Panc1 (cell line): ENCODE measurements at regions not wholly inside any gene's neighbourhood (a gene's known extent, or its start where the extent isn't known, plus 50 kb on each side); places are given as distances from the start of the nearest gene placed in this dataset.

Source experiments
- ATAC-seq: fragments of 200-7000 bp; cut with Tn5 transposase; 2 replicates; pipeline ENCODE4 v1.9.1; 2020; ENCODE audit warnings: mild to moderate bottlenecking, moderate library complexity
- BruUV-seq: library from RNA; stranded (reverse); fragments of 400-500 nt; replicated peaks from 2 replicates; lab custom pipeline; 2021; lab: Mats Ljungman, UMichigan
- CTCF ChIA-PET: fragments of 300-600 bp; sonication (Branson Sonifier 250); formaldehyde crosslinking; loops from one replicate; lab custom pipeline; 2022; ENCODE audit warnings: antibody characterized with exemption; lab: Charles Lee
- POLR2A ChIA-PET: fragments of 300-600 bp; sonication (Branson Sonifier 250); formaldehyde crosslinking; loops from one replicate; lab custom pipeline; 2022; ENCODE audit warnings: antibody characterized with exemption; lab: Charles Lee
- DNase-seq: peaks from one replicate; pipeline ENCODE4 v3.0.0-alpha.2; 2010; ENCODE audit warnings: low read depth, low spot score
- H3K27ac ChIP-seq: 2 replicates; pipeline ENCODE4 v1.5.1; 2011; ENCODE audit warnings: mild to moderate bottlenecking, low read length, inconsistent platforms
- H3K27me3 ChIP-seq: fragments of 200-500 bp; sonication (Bioruptor generic); 2 replicates; pipeline ENCODE4 v1.6.0; 2014; ENCODE audit warnings: low read length, inconsistent platforms; ENCODE audit not compliant: control insufficient read depth, insufficient read depth
- H3K36me3 ChIP-seq: fragments of 200-500 bp; sonication (Bioruptor generic); 2 replicates; pipeline ENCODE4 v1.5.1; 2014; ENCODE audit warnings: inconsistent platforms, mild to moderate bottlenecking, low read length, moderate library complexity; ENCODE audit not compliant: control insufficient read depth, insufficient read depth
- H3K4me1 ChIP-seq: 2 replicates; pipeline ENCODE4 v1.5.1; 2011; ENCODE audit warnings: inconsistent platforms, mild to moderate bottlenecking, low read length, moderate library complexity; ENCODE audit not compliant: control insufficient read depth, insufficient read depth
- H3K4me3 ChIP-seq, 2 experiments: 2 replicates each; pipeline ENCODE4 v1.5.1; 2011 to 2012; ENCODE audit warnings: low read depth in 2 of 2, low read length in 2 of 2, mild to moderate bottlenecking in 2 of 2, inconsistent platforms in 1 of 2, moderate library complexity in 1 of 2
- H3K9me3 ChIP-seq: fragments of 200-500 bp; sonication (Bioruptor generic); 2 replicates; pipeline ENCODE4 v1.5.1; 2014; ENCODE audit warnings: low read depth, mild to moderate bottlenecking, inconsistent platforms, low read length, moderate library complexity; ENCODE audit not compliant: control insufficient read depth, insufficient read depth
- CTCF ChIP-seq: fragments of 450-650 bp; IDR thresholded peaks from 2 replicates; pipeline ENCODE4 v1.5.1; 2017; ENCODE audit warnings: mild to moderate bottlenecking
- POLR2AphosphoS5 ChIP-seq: IDR thresholded peaks from 2 replicates; pipeline ENCODE4 v1.6.1; 2012; ENCODE audit warnings: mild to moderate bottlenecking, low read depth, low read length, moderate library complexity
- REST ChIP-seq, 2 experiments: IDR thresholded peaks; 2 replicates each; pipeline ENCODE4 v1.6.1; 2011 to 2012; ENCODE audit warnings: low read depth in 2 of 2, control low read depth in 1 of 2, low read length in 1 of 2, mild to moderate bottlenecking in 1 of 2, moderate library complexity in 1 of 2; ENCODE audit not compliant: insufficient read depth in 1 of 2
- SIN3A ChIP-seq: IDR thresholded peaks from 2 replicates; pipeline ENCODE4 v1.6.1; 2012; ENCODE audit warnings: low read depth, mild to moderate bottlenecking, low read length, moderate library complexity, borderline replicate concordance; ENCODE audit not compliant: insufficient read depth
- TCF7L2 ChIP-seq: IDR thresholded peaks from 2 replicates; pipeline ENCODE4 v1.6.1; 2011; ENCODE audit warnings: mild to moderate bottlenecking, low read depth, low read length, inconsistent platforms
- in situ Hi-C: cut with HindIII; loops from 2 replicates; pipeline ENCODE4 v1.10.0; 2016; ENCODE audit warnings: low sequenced_read_pairs, low pct_unique_long_range_greater_than_20kb
- intact Hi-C: fragments of 100-400 bp; cut with micrococcal nuclease; formaldehyde crosslinking; loops from one replicate; pipeline ENCODE4 v1.10.0; 2022; ENCODE audit not compliant: unreplicated experiment

GRCh38 chrX:4004822-4005221 lies 291.4 kb upstream of the PRKX start:
- BruUV-seq = no TSS peak
- intact Hi-C loops (no loop called here), in situ Hi-C loops (no loop called here)
- Histone ChIP-seq H3K4me1 (no peaks in the 10 kb centered on the region), H3K9me3 (no peaks in the 10 kb centered on the region), H3K36me3 (no peaks in the 10 kb centered on the region), H3K27me3 (no peaks in the 10 kb centered on the region), H3K27ac (no peak overlapping the region), H3K4me3 (no peak overlapping the region)
- ATAC-seq (no peak), DNase-seq (no peak)
- POLR2A ChIA-PET = no interaction called here
- CTCF ChIA-PET = no interaction called here
- TF ChIP-seq POLR2AphosphoS5 (no peak), CTCF (no peak), SIN3A (no peak), REST (IDR thresholded peaks at IDR 0.05; ENCODE audit: insufficient read depth in 1 of 2, low read depth in 2 of 2, low read length in 1 of 2) (no peak), TCF7L2 (no peak)

- Histone ChIP-seq H3K36me3 (no peaks in the 10 kb centered on the region), H3K4me1 (no peaks in the 10 kb centered on the region), H3K27me3 (no peaks in the 10 kb centered on the region), H3K27ac (no peak overlapping the region), H3K9me3 (no peaks in the 10 kb centered on the region), H3K4me3 (no peak overlapping the region)
- no peak for ATAC-seq
- no TSS peak for BruUV-seq
- intact Hi-C loops (no loop called here), in situ Hi-C loops (no loop called here)
- ChIA-PET CTCF (no interaction called here), POLR2A (no interaction called here)
- DNase-seq = no peak
- no peak for TF ChIP-seq REST (IDR thresholded peaks at IDR 0.05; ENCODE audit: insufficient read depth in 1 of 2, low read depth in 2 of 2, low read length in 1 of 2)
- no peak for TF ChIP-seq SIN3A
- no peak for TF ChIP-seq CTCF
- no peak for TF ChIP-seq POLR2AphosphoS5
- no peak for TF ChIP-seq TCF7L2
Observed at GRCh38 chrX:3994315-3994714, 280.9 kb upstream of the PRKX start.
